Omental fat pad (tissue), 3 donors: ENCODE measurements at regions not wholly inside any gene's neighbourhood (a gene's known extent, or its start where the extent isn't known, plus 50 kb on each side); places are given as distances from the start of the nearest gene placed in this dataset.

Experiments used
- ATAC-seq: fragments of 150-250 bp; one replicate; pipeline ENCODE4 v1.9.1; 2016; ENCODE audit warnings: mild to moderate bottlenecking, moderate library complexity; ENCODE audit not compliant: low FRiP score
- DNase-seq: peaks from one replicate; pipeline ENCODE4 v3.0.0-alpha.2; 2019; ENCODE audit warnings: low spot score
- CTCF ChIP-seq, 3 donors: fragments of 450-650 bp; IDR thresholded peaks; one replicate each; pipeline ENCODE4 v1.5.1; 2016 to 2017; ENCODE audit warnings: antibody characterized with exemption in 3 of 3, mild to moderate bottlenecking in 3 of 3, moderate library complexity in 2 of 3

DNA sequence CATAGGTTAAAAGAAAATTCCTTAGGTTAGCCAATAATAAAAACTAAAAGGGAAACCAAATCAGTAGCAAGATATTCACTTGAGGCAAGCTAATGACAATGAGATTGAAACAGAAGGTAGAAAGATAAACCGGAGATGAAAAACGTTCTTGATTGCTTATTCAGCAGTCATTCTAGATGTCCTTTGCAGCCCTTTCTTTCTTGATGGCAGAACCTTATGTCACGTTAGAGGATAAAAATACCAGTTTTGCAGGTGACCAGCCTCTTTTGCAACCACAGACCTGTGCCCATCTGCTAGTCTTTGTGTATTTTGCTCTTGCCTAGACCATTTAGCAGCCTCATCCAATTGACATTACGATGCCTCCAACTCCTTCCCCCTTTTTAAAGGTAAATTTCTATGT is 337.8 kb downstream of the DMAC1 start:
- DNase-seq (no peak), ATAC-seq (no peak)
- no peak for TF ChIP-seq CTCF (IDR thresholded peaks at IDR 0.05)

DNA sequence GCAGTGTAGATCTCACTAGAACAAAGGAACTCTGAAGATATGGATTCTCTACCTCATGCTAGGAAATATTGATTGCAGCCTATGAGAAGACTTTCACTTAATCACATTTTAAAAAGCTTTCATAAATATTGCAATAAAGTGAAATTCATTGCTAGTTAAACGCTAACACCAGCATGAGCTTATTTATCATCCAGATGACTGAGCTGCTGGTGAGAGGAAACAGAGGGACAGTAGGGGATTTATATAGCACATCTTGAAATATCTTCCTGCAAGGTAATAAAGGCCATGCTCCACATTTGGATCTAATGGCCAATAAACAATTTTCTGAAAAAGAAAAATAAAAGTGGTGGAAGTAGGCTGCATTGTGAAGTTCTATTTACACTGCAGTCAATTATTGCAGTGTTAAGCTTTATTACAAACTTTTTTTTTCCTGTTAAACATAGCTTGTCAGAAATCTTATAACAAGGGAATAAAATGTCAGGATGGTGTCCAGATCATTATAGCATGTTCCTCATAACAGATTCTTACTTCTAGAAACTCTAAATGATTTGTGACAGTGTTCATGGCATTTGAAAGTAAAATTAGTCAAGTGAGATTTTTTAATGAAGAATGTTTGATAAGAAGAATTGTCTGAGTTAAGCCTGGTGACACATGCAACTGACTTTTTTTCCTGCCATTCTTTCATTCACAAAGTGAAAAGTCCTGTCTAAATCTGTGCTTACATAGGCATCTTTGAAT is 342.6 kb downstream of the DMAC1 start:
- no peak for ATAC-seq
- no peak for DNase-seq
- no peak for TF ChIP-seq CTCF (IDR thresholded peaks at IDR 0.05)

DNA sequence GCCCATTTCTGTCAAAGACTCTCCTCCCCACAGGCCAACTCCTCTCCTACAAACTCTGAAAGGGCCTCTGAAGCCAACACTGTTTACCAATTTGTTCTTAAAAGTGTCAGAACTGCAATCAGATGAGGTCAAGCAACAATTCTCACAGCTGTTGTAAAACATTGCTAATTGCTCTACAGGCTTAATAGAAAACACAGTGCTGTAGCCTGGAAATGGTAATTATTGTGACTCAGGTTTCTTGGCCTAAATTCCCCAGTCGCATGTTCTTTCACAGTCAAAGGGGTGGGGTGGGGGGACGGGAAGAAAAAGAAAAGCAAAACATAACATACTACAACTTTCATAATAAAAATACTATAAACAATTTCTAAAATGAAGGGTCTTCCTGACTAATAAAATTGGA is 343.2 kb downstream of the DMAC1 start:
- DNase-seq = no peak
- ATAC-seq = no peak
- TF ChIP-seq CTCF (IDR thresholded peaks at IDR 0.05) = no peak

GRCh38 chr9:7454624-7455023 is 345.0 kb downstream of the DMAC1 start:
- TF ChIP-seq CTCF (IDR thresholded peaks at IDR 0.05) = no peak
- ATAC-seq = no peak
- no peak for DNase-seq

DNA sequence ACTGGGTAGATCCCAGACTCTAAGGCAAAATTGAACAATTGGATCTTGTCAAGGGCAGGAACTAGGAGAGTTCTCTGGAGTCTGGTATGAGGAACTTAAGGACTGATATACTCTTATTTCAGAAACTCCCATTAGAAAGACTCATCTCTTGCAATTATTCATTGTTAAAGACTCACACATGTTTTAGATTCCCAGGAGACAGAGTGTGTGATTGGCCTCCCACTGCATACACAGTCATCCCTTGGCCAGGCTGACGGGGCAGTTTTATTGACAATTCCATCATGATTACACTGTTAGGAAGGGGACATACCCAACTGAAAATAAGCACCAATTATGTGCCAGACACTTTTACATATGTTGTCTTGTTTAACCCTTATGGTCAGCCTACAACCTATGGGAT is 347.2 kb downstream of the DMAC1 start:
- TF ChIP-seq CTCF (IDR thresholded peaks at IDR 0.05) = no peak
- DNase-seq (no peak), ATAC-seq (peak; percentile 76)

DNA sequence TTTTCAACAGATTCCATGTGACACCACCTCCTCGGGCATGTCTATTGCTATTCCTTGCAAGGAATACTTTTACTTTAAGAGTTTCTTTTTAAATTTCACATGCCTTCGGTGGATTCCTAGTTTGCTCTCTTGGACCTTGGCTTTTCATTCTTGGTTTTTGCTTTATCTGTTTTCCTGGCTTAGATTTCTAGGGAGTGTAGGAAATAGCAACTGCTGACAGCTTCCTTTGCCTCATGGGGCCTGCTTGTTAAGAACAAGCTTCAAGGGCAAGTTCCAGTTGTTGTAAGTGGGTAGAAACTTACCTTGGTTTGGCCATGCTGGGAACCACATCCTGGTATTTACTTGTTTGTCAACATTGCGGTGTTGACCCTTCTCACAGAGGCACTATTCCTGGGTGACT is 348.5 kb downstream of the DMAC1 start:
- ATAC-seq (no peak), DNase-seq (no peak)
- no peak for TF ChIP-seq CTCF (IDR thresholded peaks at IDR 0.05)

GRCh38 chr9:7443541-7443940 is 356.0 kb downstream of the DMAC1 start:
- ATAC-seq (no peak), DNase-seq (no peak)
- no peak for TF ChIP-seq CTCF (IDR thresholded peaks at IDR 0.05)
